Endothelial cell of umbilical vein (primary cell): ENCODE measurements at regions not wholly inside any gene's neighbourhood (a gene's known extent, or its start where the extent isn't known, plus 50 kb on each side); places are given as distances from the start of the nearest gene placed in this dataset.

Experiments used
- BruUV-seq: library from RNA; stranded (reverse); fragments of 400-500 nt; replicated peaks from 2 replicates; lab custom pipeline; 2021; lab: Mats Ljungman, UMichigan
- CTCF ChIA-PET: fragments of 300-600, 350-600 bp; sonication (Branson Sonifier 250); formaldehyde crosslinking; loops from one replicate; lab custom pipeline; 2021; ENCODE audit warnings: antibody characterized with exemption, inconsistent platforms; lab: Charles Lee
- POLR2A ChIA-PET: fragments of 300-600, 350-600 bp; sonication (Branson Sonifier 250); formaldehyde crosslinking; loops from one replicate; lab custom pipeline; 2021; ENCODE audit warnings: antibody characterized with exemption, inconsistent platforms; lab: Charles Lee
- DNase-seq: peaks from one replicate; pipeline ENCODE4 v3.0.0-alpha.2; 2011; ENCODE audit warnings: low read depth, low spot score
- FAIRE-seq: peaks from 2 replicates; lab custom pipeline; 2011; peaks lifted over from hg19 to GRCh38; lab: Jason Lieb, UNC
- H2AFZ ChIP-seq: 2 replicates; pipeline ENCODE4 v1.6.0; 2012; ENCODE audit warnings: low read depth, low read length, control low read depth, inconsistent platforms
- H3K27ac ChIP-seq: 2 replicates; pipeline ENCODE4 v1.5.1; 2011; ENCODE audit warnings: low read depth, mild to moderate bottlenecking, control low read depth, low read length, moderate library complexity; ENCODE audit not compliant: insufficient read depth
- H3K27me3 ChIP-seq, 2 experiments: 2 replicates each; pipeline versions ENCODE4 v1.6.0 to v1.6.1; 2011; ENCODE audit warnings: low read length in 2 of 2, mixed read lengths in 1 of 2; ENCODE audit not compliant: control insufficient read depth in 2 of 2, insufficient read depth in 2 of 2
- H3K36me3 ChIP-seq, 2 experiments: 2 replicates in 1 of 2; 3 replicates in 1 of 2; pipeline ENCODE4 v1.5.1; 2011; ENCODE audit warnings: low read length in 2 of 2, mild to moderate bottlenecking in 1 of 2, moderate library complexity in 1 of 2; ENCODE audit not compliant: control insufficient read depth in 2 of 2, insufficient read depth in 2 of 2; ENCODE audit errors: extremely low read depth in 1 of 2
- H3K4me1 ChIP-seq: 3 replicates; pipeline ENCODE4 v1.5.1; 2011; ENCODE audit warnings: mild to moderate bottlenecking, low read length; ENCODE audit not compliant: control insufficient read depth, insufficient read depth; ENCODE audit errors: extremely low read depth
- H3K4me2 ChIP-seq: 2 replicates; pipeline ENCODE4 v1.6.1; 2011; ENCODE audit warnings: low read length, control low read depth, mixed read lengths; ENCODE audit not compliant: insufficient read depth
- H3K4me3 ChIP-seq, 3 experiments: fragments of 200-600 bp in 1 of 3; sonication (generic), shearing (Covaris generic) in 1 of 3; replicated peaks in 1 of 3; 2 replicates each; pipeline ENCODE4 v1.5.1; 2011 to 2016; ENCODE audit warnings: control low read depth in 3 of 3, low read length in 3 of 3, mild to moderate bottlenecking in 2 of 3, inconsistent platforms in 1 of 3, low read depth in 1 of 3, moderate library complexity in 1 of 3; ENCODE audit not compliant: insufficient read depth in 1 of 3
- H3K79me2 ChIP-seq: 2 replicates; pipeline ENCODE4 v1.6.0; 2012; ENCODE audit warnings: low read length, inconsistent platforms; ENCODE audit not compliant: control insufficient read depth, insufficient read depth
- H3K9ac ChIP-seq: replicated peaks from 2 replicates; pipeline ENCODE3; 2011; ENCODE audit warnings: low read length, control low read depth; ENCODE audit not compliant: insufficient read depth; ENCODE audit errors: extremely low read depth
- H3K9me1 ChIP-seq: replicated peaks from 3 replicates; pipeline ENCODE4 v1.6.0; 2011; ENCODE audit warnings: mild to moderate bottlenecking, low read length; ENCODE audit not compliant: control insufficient read depth, insufficient read depth; ENCODE audit errors: extremely low read depth
- H3K9me3 ChIP-seq: replicated peaks from 2 replicates; pipeline ENCODE4 v1.5.1; 2012; ENCODE audit warnings: low read length, inconsistent platforms; ENCODE audit not compliant: control insufficient read depth, insufficient read depth
- H4K20me1 ChIP-seq: replicated peaks from 2 replicates; pipeline ENCODE3; 2011; ENCODE audit warnings: mild to moderate bottlenecking, low read length; ENCODE audit not compliant: control insufficient read depth, insufficient read depth; ENCODE audit errors: extremely low read depth
- CTCF ChIP-seq, 2 donors: IDR thresholded peaks; 1 replicate in 1 of 2; 2 replicates in 1 of 2; pipeline ENCODE4 v1.5.1; 2011; ENCODE audit warnings: low read length in 2 of 2, mild to moderate bottlenecking in 2 of 2, moderate library complexity in 2 of 2, control low read depth in 1 of 2, inconsistent platforms in 1 of 2, low read depth in 1 of 2; ENCODE audit not compliant: insufficient read depth in 1 of 2; ENCODE audit errors: extremely low read depth in 1 of 2
- EZH2 ChIP-seq: IDR thresholded peaks from 2 replicates; pipeline ENCODE4 v1.6.1; 2012; ENCODE audit warnings: borderline replicate concordance, low read depth, mild to moderate bottlenecking, moderate library complexity, low read length, inconsistent platforms; ENCODE audit not compliant: severe bottlenecking
- FOS ChIP-seq: IDR thresholded peaks from 2 replicates; pipeline ENCODE4 v1.6.1; 2011; ENCODE audit warnings: mild to moderate bottlenecking, low read length, moderate library complexity, borderline replicate concordance; ENCODE audit not compliant: insufficient read depth
- GATA2 ChIP-seq: IDR thresholded peaks from 2 replicates; pipeline ENCODE4 v1.7.0; 2011; ENCODE audit warnings: low read depth, mild to moderate bottlenecking, moderate library complexity, mixed read lengths, low read length; ENCODE audit not compliant: insufficient read length, insufficient read depth
- JUN ChIP-seq: IDR thresholded peaks from 2 replicates; pipeline ENCODE4 v1.6.1; 2011; ENCODE audit warnings: borderline replicate concordance, low read depth; ENCODE audit not compliant: insufficient read length, insufficient read depth
- MAX ChIP-seq: IDR thresholded peaks from 2 replicates; pipeline ENCODE4 v1.6.1; 2011; ENCODE audit not compliant: insufficient read depth, insufficient read length
- MYC ChIP-seq: IDR thresholded peaks from one replicate; pipeline ENCODE4 v1.6.1; 2011; ENCODE audit warnings: mild to moderate bottlenecking, low read depth, low read length
- POLR2A ChIP-seq: IDR thresholded peaks from 2 replicates; pipeline ENCODE4 v1.6.1; 2012; ENCODE audit warnings: low read depth, mild to moderate bottlenecking, control low read depth, low read length
- POLR2AphosphoS5 ChIP-seq: IDR thresholded peaks from 2 replicates; pipeline ENCODE4 v1.6.1; 2012; ENCODE audit warnings: low read depth, mild to moderate bottlenecking, control low read depth, low read length, moderate library complexity; ENCODE audit not compliant: insufficient read depth
- dilution Hi-C: fragments of 300-500 bp; cut with MboI; formaldehyde crosslinking; loops from one replicate; pipeline ENCODE4 v1.15.0; 2019; ENCODE audit warnings: low sequenced_read_pairs; ENCODE audit not compliant: extremely low pct_ligation_motif_present
- intact Hi-C: fragments of 100-400 bp; cut with micrococcal nuclease; formaldehyde crosslinking; loops from one replicate; pipeline ENCODE4 v1.10.0; 2022

- CTCF ChIA-PET = no interaction called here
- dilution Hi-C loops (no loop called here), intact Hi-C loops (no loop called here)
- H3K9me3 ChIP-seq = no peaks in the 10 kb centered on the region
- DNase-seq (peak; percentile 6), FAIRE-seq (peak; percentile 50)
- no peaks in the 10 kb centered on the region for H3K9me1 ChIP-seq
- no peak overlapping the region for H3K9ac ChIP-seq
- no TSS peak for BruUV-seq
- POLR2A ChIA-PET = no interaction called here
- H3K4me2 ChIP-seq = no peak overlapping the region
- H2AFZ ChIP-seq = peak overlapping the region; percentile 76
- H3K36me3 ChIP-seq = no peaks in the 10 kb centered on the region
- H3K27me3 ChIP-seq = no peaks in the 10 kb centered on the region
- no peaks in the 10 kb centered on the region for H4K20me1 ChIP-seq
- H3K4me3 ChIP-seq = no peak overlapping the region
- H3K79me2 ChIP-seq = no peaks in the 10 kb centered on the region
- no peaks in the 10 kb centered on the region for H3K4me1 ChIP-seq
- H3K27ac ChIP-seq = no peak overlapping the region
- no peak for TF ChIP-seq JUN
- no peak for TF ChIP-seq MAX
- no peak for TF ChIP-seq EZH2
- no peak for TF ChIP-seq POLR2A
- no peak for TF ChIP-seq GATA2
- no peak for TF ChIP-seq MYC
- TF ChIP-seq FOS = no peak
- no peak for TF ChIP-seq POLR2AphosphoS5
- no peak for TF ChIP-seq CTCF (IDR thresholded peaks at IDR 0.05; ENCODE audit: extremely low read depth in 1 of 2, insufficient read depth in 1 of 2, low read depth in 1 of 2, low read length in 2 of 2)
Observed at GRCh38 chr6:139433631-139434419, 59.4 kb upstream of the CITED2 start.
